WTC11 (cell line): ENCODE measurements at regions not wholly inside any gene's neighbourhood (a gene's known extent, or its start where the extent isn't known, plus 50 kb on each side); places are given as distances from the start of the nearest gene placed in this dataset.

Source experiments
- ATAC-seq: fragments of 200-7000 bp; cut with Tn5 transposase; 2 replicates; pipeline ENCODE4 v1.10.0; 2021; ENCODE audit warnings: mild to moderate bottlenecking, moderate library complexity
- CTCF ChIA-PET: fragments of 300-600 bp; sonication (Branson Sonifier 250); formaldehyde crosslinking; loops from one replicate; lab custom pipeline; 2021; ENCODE audit warnings: antibody characterized with exemption; lab: Charles Lee
- POLR2A ChIA-PET: fragments of 350-600 bp; sonication (Branson Sonifier 250); formaldehyde crosslinking; loops from one replicate; lab custom pipeline; 2021; ENCODE audit warnings: antibody characterized with exemption; lab: Charles Lee
- DNase-seq: peaks from one replicate; pipeline ENCODE4 v3.0.0; 2021; ENCODE audit warnings: low spot score
- H3K27ac Mint-ChIP-seq: 2 replicates; pipeline ENCODE4 v1.8.0; 2021; ENCODE audit warnings: mixed read lengths
- H3K27me3 Mint-ChIP-seq: 2 replicates; pipeline ENCODE4 v1.8.0; 2021; ENCODE audit warnings: low read depth, mild to moderate bottlenecking, moderate library complexity, mixed read lengths
- H3K36me3 Mint-ChIP-seq: 2 replicates; pipeline ENCODE4 v1.8.0; 2021; ENCODE audit warnings: mixed read lengths
- H3K4me1 Mint-ChIP-seq: 2 replicates; pipeline ENCODE4 v1.8.0; 2022; ENCODE audit warnings: mixed read lengths
- H3K4me3 Mint-ChIP-seq: 2 replicates; pipeline ENCODE4 v1.8.0; 2021; ENCODE audit warnings: mild to moderate bottlenecking, moderate library complexity, mixed read lengths
- H3K9me3 Mint-ChIP-seq: 2 replicates; pipeline ENCODE4 v1.8.0; 2021; ENCODE audit warnings: mixed read lengths
- E2F4 ChIP-seq: sonication (generic); formaldehyde crosslinking; IDR thresholded peaks from 2 replicates; pipeline ENCODE4 v1.8.1; 2022; ENCODE audit warnings: low read depth, mild to moderate bottlenecking, moderate library complexity, missing genetic modification reagents, borderline replicate concordance
- FOXK1 ChIP-seq: sonication (generic); formaldehyde crosslinking; IDR thresholded peaks from 2 replicates; pipeline ENCODE4 v1.8.0; 2022; ENCODE audit warnings: mild to moderate bottlenecking, moderate library complexity, missing genetic modification reagents
- GTF2I ChIP-seq: fragments of 250-450 bp; sonication (Bioruptor Pico); conservative IDR thresholded peaks from 2 replicates; pipeline ENCODE4 v1.4.0; 2021; ENCODE audit warnings: mild to moderate bottlenecking
- HMGXB4 ChIP-seq: sonication (generic); formaldehyde crosslinking; IDR thresholded peaks from 2 replicates; pipeline ENCODE4 v1.8.1; 2023; ENCODE audit warnings: mild to moderate bottlenecking, moderate library complexity, missing genetic modification reagents
- JUN ChIP-seq: sonication (generic); formaldehyde crosslinking; IDR thresholded peaks from 2 replicates; pipeline ENCODE4 v1.8.0; 2023; ENCODE audit warnings: mild to moderate bottlenecking, missing genetic modification reagents
- MXD4 ChIP-seq: fragments of 250-450 bp; sonication (Bioruptor Pico); IDR thresholded peaks from 2 replicates; pipeline ENCODE4 v1.8.0; 2021; ENCODE audit warnings: mild to moderate bottlenecking, moderate library complexity, borderline replicate concordance
- OVOL2 ChIP-seq: fragments of 250-450 bp; sonication (Bioruptor Pico); IDR thresholded peaks from 2 replicates; pipeline ENCODE4 v1.9.0; 2021; ENCODE audit warnings: mild to moderate bottlenecking, borderline replicate concordance
- PREB ChIP-seq: sonication (generic); formaldehyde crosslinking; IDR thresholded peaks from 2 replicates; pipeline ENCODE4 v1.8.1; 2022; ENCODE audit warnings: mild to moderate bottlenecking, missing genetic modification reagents, moderate library complexity, borderline replicate concordance
- SMAD4 ChIP-seq: sonication (generic); formaldehyde crosslinking; IDR thresholded peaks from 2 replicates; pipeline ENCODE4 v1.8.0; 2022; ENCODE audit warnings: mild to moderate bottlenecking, missing genetic modification reagents
- STAT6 ChIP-seq: sonication (generic); formaldehyde crosslinking; conservative IDR thresholded peaks from 2 replicates; pipeline ENCODE4 v1.8.1; 2023; ENCODE audit warnings: mild to moderate bottlenecking, low read depth, missing genetic modification reagents, moderate library complexity
- USF1 ChIP-seq: sonication (generic); formaldehyde crosslinking; IDR thresholded peaks from 2 replicates; pipeline ENCODE4 v1.8.0; 2022; ENCODE audit warnings: mild to moderate bottlenecking, missing genetic modification reagents
- ZMAT4 ChIP-seq: fragments of 250-450 bp; sonication (Bioruptor Pico); IDR thresholded peaks from 2 replicates; pipeline ENCODE4 v1.9.0; 2021; ENCODE audit warnings: mild to moderate bottlenecking
- ZNF232 ChIP-seq: sonication (generic); formaldehyde crosslinking; IDR thresholded peaks from 2 replicates; pipeline ENCODE4 v1.8.0; 2022; ENCODE audit warnings: mild to moderate bottlenecking, missing genetic modification reagents
- ZNF263 ChIP-seq: sonication (generic); formaldehyde crosslinking; IDR thresholded peaks from 2 replicates; pipeline ENCODE4 v1.8.1; 2022; ENCODE audit warnings: low read depth, mild to moderate bottlenecking, moderate library complexity, missing genetic modification reagents
- ZNF512 ChIP-seq: sonication (generic); formaldehyde crosslinking; IDR thresholded peaks from 2 replicates; pipeline ENCODE4 v1.8.1; 2022; ENCODE audit warnings: missing genetic modification reagents, borderline replicate concordance
- ZNF532 ChIP-seq: fragments of 250-450 bp; sonication (Bioruptor Pico); IDR thresholded peaks from 2 replicates; pipeline ENCODE4 v1.9.0; 2021; ENCODE audit warnings: mild to moderate bottlenecking, borderline replicate concordance

GRCh38 chr3:43218156-43218555 lies 68.2 kb upstream of the SNRK start:
- peaks cover 2% of the 10 kb centered on the region; the same call in 1 of the 2 replicates for H3K27me3 Mint-ChIP-seq
- ChIA-PET CTCF (no interaction called here), POLR2A (no interaction called here)
- no peak for DNase-seq
- H3K4me1 Mint-ChIP-seq = no peaks in the 10 kb centered on the region
- H3K27ac Mint-ChIP-seq = no peak overlapping the region
- no peak for TF ChIP-seq PREB (CRISPR knock-in tag)
- no peak for TF ChIP-seq OVOL2 (CRISPR knock-in tag)
- TF ChIP-seq STAT6 (CRISPR knock-in tag) = no peak
- peaks cover 12% of the 10 kb centered on the region for H3K9me3 Mint-ChIP-seq
- no peak overlapping the region for H3K4me3 Mint-ChIP-seq
- H3K36me3 Mint-ChIP-seq = no peaks in the 10 kb centered on the region; the same call in 1 of the 2 replicates
- ATAC-seq = no peak

GRCh38 chr3:43217633-43218032 lies 68.7 kb upstream of the SNRK start:
- Mint-ChIP-seq H3K4me1 (no peaks in the 10 kb centered on the region), H3K27ac (no peak overlapping the region), H3K4me3 (no peak overlapping the region), H3K36me3 (no peaks in the 10 kb centered on the region), H3K27me3 (no peaks in the 10 kb centered on the region; the same call in 1 of the 2 replicates), H3K9me3 (peaks cover 6% of the 10 kb centered on the region)
- no peak for ATAC-seq
- ChIA-PET POLR2A (no interaction called here), CTCF (no interaction called here)
- no peak for DNase-seq
- TF ChIP-seq ZNF512 (CRISPR knock-in tag) (no peak), HMGXB4 (no peak), JUN (CRISPR knock-in tag) (no peak), ZNF232 (CRISPR knock-in tag) (no peak), FOXK1 (no peak), E2F4 (CRISPR knock-in tag) (no peak)

- ChIA-PET POLR2A (no interaction called here), CTCF (no interaction called here)
- TF ChIP-seq E2F4 (CRISPR knock-in tag) (no peak), SMAD4 (CRISPR knock-in tag) (no peak), ZNF263 (CRISPR knock-in tag) (no peak), ZNF232 (CRISPR knock-in tag) (no peak), ZMAT4 (CRISPR knock-in tag) (no peak), USF1 (CRISPR knock-in tag) (no peak), MXD4 (no peak), ZNF532 (CRISPR knock-in tag) (no peak), GTF2I (CRISPR knock-in tag) (no peak)
Observed at GRCh38 chr3:43217206-43217605, 69.1 kb upstream of the SNRK start.

More at GRCh38 chr3:43217206-43217605, 69.1 kb upstream of the SNRK start:
- no peaks in the 10 kb centered on the region for H3K4me1 Mint-ChIP-seq
- no peaks in the 10 kb centered on the region for H3K36me3 Mint-ChIP-seq
- H3K27me3 Mint-ChIP-seq = no peaks in the 10 kb centered on the region; the same call in 1 of the 2 replicates
- ATAC-seq = no peak
- peaks cover 4% of the 10 kb centered on the region for H3K9me3 Mint-ChIP-seq
- H3K4me3 Mint-ChIP-seq = no peak overlapping the region
- no peak overlapping the region for H3K27ac Mint-ChIP-seq
- DNase-seq = no peak
